AG20443 (cell line): ENCODE measurements at regions not wholly inside any gene's neighbourhood (a gene's known extent, or its start where the extent isn't known, plus 50 kb on each side); places are given as distances from the start of the nearest gene placed in this dataset.

Experiments used
- DNase-seq: peaks from one replicate; pipeline ENCODE4 v3.0.0; 2012; ENCODE audit warnings: low spot score, mixed read lengths

DNA sequence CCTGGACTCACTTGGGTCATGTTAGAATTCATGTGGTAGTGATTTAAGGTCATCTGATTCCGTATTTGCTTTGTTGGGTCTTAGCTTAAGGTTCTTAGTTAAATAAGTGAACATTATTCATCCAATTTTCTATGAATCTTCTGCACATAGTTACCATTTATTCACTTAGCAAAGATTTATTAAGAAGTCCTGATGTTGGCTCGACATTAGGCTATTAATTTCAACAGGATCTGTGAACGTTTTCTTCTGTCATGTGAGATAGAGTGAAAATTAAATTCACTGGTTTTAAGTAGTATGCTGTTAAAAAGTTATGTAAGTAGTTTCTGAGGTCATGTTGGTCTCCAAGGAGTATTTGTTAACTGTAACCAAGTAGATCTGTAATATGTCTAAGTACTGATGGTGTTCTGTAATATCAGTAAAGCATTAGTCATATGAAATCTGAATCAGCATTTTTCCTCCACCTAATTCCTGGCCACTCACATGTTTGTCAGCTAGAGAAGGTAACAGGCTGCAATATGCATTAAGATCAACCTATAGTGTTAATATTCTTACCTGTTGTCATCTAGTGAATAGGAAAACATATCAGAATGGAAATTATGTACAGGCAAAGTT, 155.6 kb downstream of the PCDH7 start:
- DNase-seq = no peak

DNA sequence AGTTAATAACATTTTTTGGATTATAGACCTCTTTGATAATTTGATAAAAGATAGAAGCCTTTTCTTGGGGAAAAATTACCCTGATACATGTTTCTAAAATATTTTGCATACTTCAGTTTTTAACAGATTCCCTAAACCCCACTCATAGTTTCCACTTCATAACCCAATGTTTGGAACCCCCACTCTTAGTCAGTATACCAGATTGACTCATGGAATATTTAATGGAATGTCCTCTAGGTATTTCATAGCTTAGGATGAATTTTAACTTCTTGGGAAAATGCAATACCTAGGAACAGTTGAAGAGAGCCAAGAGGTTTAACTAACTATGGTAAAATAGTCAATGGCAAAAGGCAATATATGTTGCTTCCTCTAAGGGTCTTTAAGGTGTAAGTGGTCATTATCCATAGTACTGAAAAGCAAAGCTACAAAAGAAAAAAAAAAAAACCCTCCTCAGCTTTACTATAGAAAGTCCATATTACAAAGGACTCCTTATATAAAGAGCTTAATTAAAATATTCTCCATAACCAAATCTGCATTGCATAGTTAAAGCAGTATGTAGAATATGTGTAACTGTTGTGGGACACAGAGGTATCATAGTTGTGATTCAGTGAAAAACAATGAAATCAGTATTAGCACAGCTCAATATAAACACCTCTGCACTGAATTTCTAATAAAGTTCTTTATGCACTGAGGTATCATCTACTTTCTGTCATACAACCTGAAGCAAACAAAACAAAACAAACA, 159.9 kb downstream of the PCDH7 start:
- no peak for DNase-seq

DNA sequence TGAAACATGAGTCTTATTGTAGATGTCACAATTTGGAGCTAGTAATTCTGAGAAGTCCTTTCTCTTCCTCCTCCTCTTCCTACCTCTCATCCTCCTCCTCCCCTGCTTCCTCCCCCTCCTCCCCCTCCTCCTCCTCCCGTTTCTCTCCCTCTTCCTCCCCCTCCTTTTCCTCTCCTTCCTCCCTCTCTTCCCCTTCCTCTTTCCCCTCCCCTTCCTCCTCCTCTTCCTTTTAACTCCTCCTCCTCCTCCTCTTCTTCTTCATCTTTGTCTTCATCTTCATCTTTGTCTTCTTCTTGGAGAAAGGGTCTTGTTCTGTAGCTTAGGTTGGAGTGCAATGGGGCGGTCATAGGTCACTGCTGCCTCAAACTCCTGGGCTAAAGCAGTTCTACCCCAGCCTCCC, 161.8 kb downstream of the PCDH7 start:
- no peak for DNase-seq

GRCh38 chr4:30882443-30882842, 162.3 kb downstream of the PCDH7 start:
- DNase-seq = no peak

DNA sequence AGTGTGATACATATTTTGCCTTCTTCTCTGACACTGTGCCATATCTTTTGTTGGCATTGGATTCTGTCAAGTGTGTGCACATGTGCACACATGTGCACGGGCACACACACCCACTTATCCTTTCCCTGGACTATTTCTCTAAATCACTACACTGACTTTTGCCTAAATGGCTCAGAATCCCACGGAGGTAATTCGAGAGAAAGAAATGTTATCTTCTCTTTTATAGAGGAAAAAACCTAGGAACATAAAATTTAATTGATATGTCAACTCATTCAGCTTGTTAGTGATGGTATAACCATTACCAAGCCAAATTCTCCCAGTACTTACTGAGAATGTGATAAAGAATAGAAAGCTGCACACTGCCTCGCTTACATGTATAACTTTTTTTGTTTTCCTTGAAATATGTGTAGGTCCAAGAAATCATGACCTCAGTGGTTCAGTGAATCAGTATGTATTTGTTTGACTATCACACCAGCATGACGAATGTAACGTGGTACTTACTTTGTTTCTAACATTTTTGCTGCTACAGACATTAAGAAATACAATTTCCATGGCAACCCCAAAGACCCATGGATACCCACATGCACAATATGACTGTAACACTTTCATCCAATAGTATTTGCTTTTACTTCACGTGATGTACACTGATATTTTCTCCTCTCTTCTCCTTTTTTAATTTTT, 163.0 kb downstream of the PCDH7 start:
- no peak for DNase-seq

GRCh38 chr4:30901461-30902451, 181.6 kb downstream of the PCDH7 start:
- DNase-seq = no peak

DNA sequence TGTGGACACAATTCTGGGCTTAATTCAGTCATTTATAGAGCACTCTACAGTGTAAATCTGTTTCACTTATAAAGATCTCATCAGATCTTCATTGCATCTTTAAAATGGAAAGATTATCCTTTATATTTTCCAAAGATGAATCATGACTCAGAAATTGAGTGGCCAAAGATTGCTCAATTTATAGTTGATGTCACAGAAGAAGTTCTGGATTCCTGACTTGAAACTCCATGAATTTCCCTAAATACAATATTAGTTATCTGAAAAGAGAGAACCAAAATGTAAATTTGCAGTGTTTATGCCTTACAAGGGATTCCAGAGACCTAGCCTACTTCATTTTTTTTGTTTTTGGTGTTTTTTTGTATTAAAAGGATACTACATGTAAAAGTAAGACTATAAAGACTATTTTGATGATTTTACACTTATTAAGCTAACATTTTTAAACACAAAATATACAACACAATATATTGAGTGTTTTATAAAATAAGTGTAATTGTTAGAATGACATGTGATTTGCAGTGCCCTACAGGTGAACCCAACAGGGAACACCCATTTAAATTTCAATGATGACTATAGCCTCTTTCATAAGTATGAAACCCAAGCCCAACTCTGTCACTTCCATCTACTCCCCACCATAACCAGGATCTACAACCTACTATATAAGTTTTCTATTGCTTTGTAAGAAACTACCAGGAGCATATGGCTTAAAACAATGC, 183.5 kb downstream of the PCDH7 start:
- peak; percentile 6 for DNase-seq

DNA sequence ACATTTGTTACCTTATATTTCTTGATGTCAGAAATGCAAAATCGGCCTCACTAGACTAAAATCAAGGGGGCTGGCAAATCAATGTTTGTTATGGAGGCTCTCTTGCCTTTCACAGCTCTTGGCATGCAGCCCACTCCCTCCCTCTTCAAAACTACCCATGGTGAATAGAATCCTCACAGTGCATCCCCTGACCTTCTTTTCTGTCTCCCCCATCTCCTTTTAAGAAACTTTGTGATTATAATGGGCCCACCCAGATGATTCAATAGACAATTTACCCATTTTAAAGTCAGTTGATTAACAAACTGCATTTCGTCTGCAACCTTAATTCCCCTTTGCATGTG, 184.0 kb downstream of the PCDH7 start:
- DNase-seq = no peak

GRCh38 chr4:30904588-30904987, 184.4 kb downstream of the PCDH7 start:
- no peak for DNase-seq

DNA sequence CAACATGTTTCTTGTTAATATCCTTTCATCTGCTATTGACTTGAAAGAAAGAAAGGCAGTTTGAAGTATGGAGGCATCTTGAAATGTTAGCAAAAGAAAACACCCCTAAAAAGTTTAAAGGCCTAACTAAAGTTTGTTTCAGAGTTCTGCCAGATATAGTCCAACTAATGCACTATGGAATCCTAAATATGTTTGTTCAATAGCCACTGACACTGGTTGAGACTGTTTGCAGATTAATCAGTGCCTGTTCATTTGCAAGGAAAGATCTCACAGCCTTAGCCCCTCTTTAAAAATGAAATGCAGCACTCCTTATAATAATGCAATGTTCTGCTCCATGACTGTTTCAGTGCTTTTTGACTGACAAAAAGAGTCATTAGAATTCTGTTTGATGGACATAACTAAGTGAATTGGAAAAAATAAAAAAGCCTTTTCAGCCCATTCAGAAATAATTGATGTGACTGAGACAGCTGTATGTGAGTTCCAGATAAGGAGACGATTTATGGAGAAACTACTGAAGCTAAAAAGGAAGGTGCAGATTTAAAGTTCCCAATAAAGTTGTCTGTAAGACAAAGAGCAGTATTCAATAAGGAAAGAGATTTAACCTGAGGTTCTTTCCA, 192.0 kb downstream of the PCDH7 start:
- DNase-seq = peak; percentile 3

- no peak for DNase-seq
Measured at GRCh38 chr4:30916337-30917274, 196.4 kb downstream of the PCDH7 start.

DNA sequence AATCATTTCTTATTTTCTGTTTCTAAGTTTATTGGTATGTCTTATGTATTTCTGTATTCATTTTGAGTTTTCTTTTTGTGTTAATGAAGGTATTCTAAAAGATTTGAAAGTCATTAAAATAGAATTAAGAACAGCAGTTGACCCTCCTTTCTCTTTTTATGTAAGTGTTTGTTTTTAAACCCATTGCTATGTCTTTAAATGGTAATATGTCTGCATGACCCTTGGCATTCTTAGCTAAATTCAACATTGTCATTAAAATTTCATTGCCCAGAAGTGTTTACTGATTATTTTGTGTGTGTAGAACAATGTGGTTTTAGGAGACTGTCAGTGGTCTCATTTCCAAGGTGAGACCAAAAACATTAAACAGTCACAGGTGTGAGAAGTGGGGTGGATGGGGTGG, 197.8 kb downstream of the PCDH7 start:
- DNase-seq = no peak

- DNase-seq = no peak
Measured at GRCh38 chr4:30919458-30919857, 199.3 kb downstream of the PCDH7 start.

- no peak for DNase-seq
Measured at GRCh38 chr4:30920043-30920442, 199.9 kb downstream of the PCDH7 start.

GRCh38 chr4:30922625-30923024, 202.5 kb downstream of the PCDH7 start:
- DNase-seq = no peak

DNA sequence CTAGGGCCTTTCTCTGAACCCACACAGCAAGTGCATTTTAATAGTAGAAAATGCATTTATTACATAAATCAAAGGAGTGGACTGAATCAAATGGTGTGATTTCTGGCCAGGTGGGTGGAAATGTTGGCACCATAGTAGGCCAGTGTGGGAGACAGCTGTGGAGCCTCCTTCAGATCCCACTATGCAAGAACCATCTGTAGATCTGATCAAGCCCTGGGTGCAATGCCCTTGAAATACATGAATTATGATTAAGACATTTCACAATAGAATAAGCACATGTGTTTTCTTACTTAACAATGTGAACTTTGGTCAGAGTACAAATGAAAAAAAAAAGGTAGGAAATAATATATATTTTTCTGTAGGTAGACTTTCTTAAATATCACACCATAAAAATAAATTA, 204.3 kb downstream of the PCDH7 start:
- no peak for DNase-seq

DNA sequence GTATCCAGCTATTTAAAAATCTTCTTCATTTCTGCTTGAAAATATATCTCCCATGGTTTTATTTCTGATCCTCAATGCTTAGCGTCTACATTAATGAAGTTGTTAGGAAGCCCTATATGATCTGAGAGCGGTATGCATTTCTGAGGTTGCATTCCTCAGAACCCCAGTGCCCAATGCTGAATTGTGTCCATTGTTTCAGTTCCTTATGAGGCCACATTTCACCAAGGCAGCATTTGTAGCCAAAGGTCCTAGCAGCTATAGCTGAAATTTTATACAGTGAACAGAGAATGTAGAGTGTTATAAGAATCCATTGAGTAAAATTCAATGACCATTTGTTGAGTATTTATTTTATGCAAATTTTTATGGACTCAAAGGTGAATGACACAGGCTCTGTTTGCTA, 209.5 kb downstream of the PCDH7 start:
- no peak for DNase-seq

- DNase-seq = no peak
Measured at GRCh38 chr4:30930276-30930675, 210.1 kb downstream of the PCDH7 start.

DNA sequence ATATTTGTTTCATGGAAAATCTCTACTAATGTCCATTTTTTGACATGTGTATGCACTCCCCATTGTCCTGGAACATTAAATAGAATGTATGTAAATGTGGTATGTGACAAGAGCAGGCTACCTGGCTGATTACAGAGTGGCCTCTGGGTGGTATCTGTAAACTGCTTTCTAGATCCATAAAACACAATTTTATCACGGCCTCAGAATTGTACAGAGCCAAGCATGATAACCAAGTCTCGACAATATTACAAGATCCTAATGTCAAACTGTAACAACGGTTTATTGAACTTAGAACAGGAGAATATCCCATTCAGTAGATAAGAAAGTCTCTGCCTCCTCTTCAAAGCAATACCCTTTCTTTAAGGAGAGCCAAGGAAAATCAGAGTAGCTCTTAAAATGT, 212.4 kb downstream of the PCDH7 start:
- no peak for DNase-seq

GRCh38 chr4:30939069-30939468, 218.9 kb downstream of the PCDH7 start:
- no peak for DNase-seq
